B cell (primary cell): ENCODE measurements at regions not wholly inside any gene's neighbourhood (a gene's known extent, or its start where the extent isn't known, plus 50 kb on each side); places are given as distances from the start of the nearest gene placed in this dataset.

Source experiments
- ATAC-seq: fragments of 200-7000 bp; cut with Tn5 transposase; one replicate; pipeline ENCODE4 v1.10.0; 2021; ENCODE audit warnings: low read depth, mild to moderate bottlenecking, moderate number of reproducible peaks, moderate library complexity
- CTCF ChIA-PET: fragments of 350-600 bp; sonication (Branson Sonifier 250); formaldehyde crosslinking; loops from one replicate; lab custom pipeline; 2021; ENCODE audit warnings: antibody characterized with exemption, inconsistent platforms; lab: Charles Lee
- POLR2A ChIA-PET: fragments of 350-600 bp; sonication (Branson Sonifier 250); formaldehyde crosslinking; loops from one replicate; lab custom pipeline; 2021; ENCODE audit warnings: antibody characterized with exemption; lab: Charles Lee
- DNase-seq: peaks from one replicate; pipeline ENCODE4 v3.0.0; 2013
- H2AFZ ChIP-seq: 2 replicates; pipeline ENCODE4 v1.6.1; 2012; ENCODE audit warnings: mild to moderate bottlenecking, low read depth, low read length; ENCODE audit not compliant: insufficient read depth, poor library complexity, severe bottlenecking
- H3K27ac ChIP-seq, 2 donors: 1 replicate in 1 of 2; 2 replicates in 1 of 2; pipeline ENCODE4 v1.5.1; 2012 to 2013; ENCODE audit warnings: low read length in 2 of 2, mild to moderate bottlenecking in 2 of 2, moderate library complexity in 1 of 2
- H3K27me3 ChIP-seq, 4 experiments: fragments of 200-600 bp in 1 of 4; sonication (generic) in 1 of 4; replicated peaks in 1 of 4; 1 replicate in 2 of 4; 2 replicates in 2 of 4; pipeline versions ENCODE4 v1.6.1 to v1.7.0; 2013 to 2016; ENCODE audit warnings: low read length in 3 of 4, mild to moderate bottlenecking in 2 of 4, mixed read lengths in 1 of 4, moderate library complexity in 1 of 4; ENCODE audit not compliant: insufficient read depth in 4 of 4, control insufficient read depth in 3 of 4; ENCODE audit errors: control extremely low read depth in 1 of 4
- H3K36me3 ChIP-seq, 2 experiments: replicated peaks in 1 of 2; 1 replicate in 1 of 2; 2 replicates in 1 of 2; pipeline versions ENCODE4 v1.6.1 to v1.7.1; 2013; ENCODE audit warnings: low read length in 1 of 2; ENCODE audit not compliant: insufficient read depth in 2 of 2, control insufficient read depth in 1 of 2; ENCODE audit errors: control extremely low read depth in 1 of 2, extremely low read depth in 1 of 2
- H3K4me1 ChIP-seq, 2 donors: fragments of 200-600 bp in 1 of 2; sonication (generic) in 1 of 2; 1 replicate in 1 of 2; 2 replicates in 1 of 2; pipeline versions ENCODE4 v1.5.1 to v1.6.1; 2013 to 2017; ENCODE audit warnings: low read length in 2 of 2; ENCODE audit not compliant: control insufficient read depth in 2 of 2, insufficient read depth in 2 of 2
- H3K4me2 ChIP-seq: replicated peaks from 2 replicates; pipeline ENCODE3; 2012; ENCODE audit warnings: mild to moderate bottlenecking, low read depth, low read length; ENCODE audit not compliant: poor library complexity, severe bottlenecking
- H3K4me3 ChIP-seq, 5 experiments: fragments of 200-600 bp in 1 of 5; sonication (generic) in 1 of 5; 1 replicate in 3 of 5; 2 replicates in 2 of 5; pipeline versions ENCODE4 v1.5.1 to v1.7.0; 2011 to 2016; ENCODE audit warnings: low read length in 4 of 5, mild to moderate bottlenecking in 4 of 5, low read depth in 2 of 5, control low read depth in 1 of 5, moderate library complexity in 1 of 5; ENCODE audit not compliant: insufficient read depth in 1 of 5; ENCODE audit errors: control extremely low read depth in 1 of 5, extremely low read depth in 1 of 5
- H3K79me2 ChIP-seq: fragments of 200-600 bp; sonication (generic); one replicate; pipeline ENCODE4 v1.6.0; 2016; ENCODE audit warnings: low read length; ENCODE audit not compliant: control insufficient read depth, insufficient read depth
- H3K9ac ChIP-seq: fragments of 200-600 bp; sonication (generic); 2 replicates; pipeline ENCODE4 v1.6.1; 2017; ENCODE audit warnings: mild to moderate bottlenecking, low read length, moderate library complexity
- H3K9me3 ChIP-seq, 3 donors: one replicate each; pipeline versions ENCODE4 v1.6.1 to v1.7.1; 2013; ENCODE audit warnings: low read length in 2 of 3; ENCODE audit not compliant: control insufficient read depth in 2 of 3, insufficient read depth in 1 of 3; ENCODE audit errors: control extremely low read depth in 1 of 3
- H4K20me1 ChIP-seq: 2 replicates; pipeline ENCODE4 v1.6.0; 2012; ENCODE audit warnings: mild to moderate bottlenecking, low read length; ENCODE audit not compliant: insufficient read depth, control insufficient read depth, poor library complexity, severe bottlenecking
- H3K27ac Mint-ChIP-seq: one replicate; pipeline ENCODE4 v1.8.0; 2021; ENCODE audit warnings: mixed read lengths
- H3K27me3 Mint-ChIP-seq: one replicate; pipeline ENCODE4 v1.8.0; 2021; ENCODE audit warnings: mixed read lengths
- H3K4me1 Mint-ChIP-seq: one replicate; pipeline ENCODE4 v1.8.0; 2021; ENCODE audit warnings: mixed read lengths
- H3K4me3 Mint-ChIP-seq: one replicate; pipeline ENCODE4 v1.8.0; 2021; ENCODE audit warnings: mixed read lengths
- H3K9me3 Mint-ChIP-seq: one replicate; pipeline ENCODE4 v1.8.0; 2022; ENCODE audit warnings: mixed read lengths; ENCODE audit not compliant: insufficient read depth
- CTCF ChIP-seq: fragments of 200-600 bp; IDR thresholded peaks from one replicate; pipeline ENCODE4 v1.8.0; 2022; ENCODE audit warnings: antibody characterized with exemption, mild to moderate bottlenecking
- EZH2 ChIP-seq: IDR thresholded peaks from 2 replicates; pipeline ENCODE4 v1.6.1; 2012; ENCODE audit warnings: borderline replicate concordance, low read depth, mild to moderate bottlenecking, moderate library complexity, low read length; ENCODE audit not compliant: insufficient read depth, poor library complexity, severe bottlenecking
- WGBS: methylation state at CpG from one replicate; pipeline ENCODE4 v1.1.5; 2013; ENCODE audit warnings: missing lambda C conversion rate; ENCODE audit not compliant: insufficient coverage; 5-methylcytosine and 5-hydroxymethylcytosine counted together
- intact Hi-C: fragments of 100-400 bp; cut with micrococcal nuclease; formaldehyde crosslinking; loops from one replicate; pipeline ENCODE4 v1.10.0; 2022

- Histone ChIP-seq H3K9me3 (no peaks in the 10 kb centered on the region), H3K9ac (no peak overlapping the region), H3K27me3 (peaks cover 0 to 11% (median 1%) of the 10 kb centered on the region in 4 experiments), H3K4me1 (no peaks in the 10 kb centered on the region), H3K36me3 (no peaks in the 10 kb centered on the region), H3K4me2 (no peak overlapping the region), H4K20me1 (no peaks in the 10 kb centered on the region), H2AFZ (no peak overlapping the region), H3K79me2 (no peaks in the 10 kb centered on the region), H3K27ac (no peak overlapping the region), H3K4me3 (no peak overlapping the region)
- DNase-seq = no peak
- Mint-ChIP-seq H3K9me3 (no peaks in the 10 kb centered on the region), H3K4me3 (no peak overlapping the region), H3K27me3 (peaks cover 23% of the 10 kb centered on the region), H3K4me1 (no peaks in the 10 kb centered on the region), H3K27ac (no peak overlapping the region)
- POLR2A ChIA-PET = interaction anchor here (0.7 kb wide), 1 partner anchor 103 kb away, joined by 3 read pairs; no protein-coding TSS in a partner anchor
- intact Hi-C loops = no loop called here
- ATAC-seq = no peak
- 92% methylated on average over 2 of the region's 2 CpGs for WGBS
- CTCF ChIA-PET = no interaction called here
- TF ChIP-seq CTCF = no peak
- TF ChIP-seq EZH2 = no peak
Observed at GRCh38 chr12:75564398-75564797, 53.0 kb upstream of the KRR1 start.

DNA sequence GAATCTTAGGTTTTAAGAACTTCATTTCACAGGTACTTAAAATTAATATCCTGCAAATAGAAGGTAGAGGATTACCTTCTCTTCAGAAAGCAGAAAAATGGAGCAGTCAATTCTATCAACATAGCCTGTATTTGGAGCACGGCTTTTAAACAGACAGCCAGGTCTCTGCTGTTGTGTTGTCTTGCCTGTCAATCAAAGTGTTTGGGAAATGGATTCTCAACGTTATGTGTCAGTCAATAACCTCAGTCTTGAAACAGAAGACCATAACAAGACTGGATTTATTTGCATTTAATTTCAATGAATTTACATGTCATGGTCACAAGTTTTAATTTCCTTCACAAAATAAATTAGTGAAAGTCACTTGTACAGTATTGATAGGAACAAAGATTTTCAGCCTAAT lies 51.9 kb upstream of the KRR1 start:
- H3K4me3 Mint-ChIP-seq = no peak overlapping the region
- Histone ChIP-seq H3K36me3 (no peaks in the 10 kb centered on the region), H2AFZ (no peak overlapping the region), H3K4me2 (no peak overlapping the region), H3K4me1 (no peaks in the 10 kb centered on the region), H4K20me1 (no peaks in the 10 kb centered on the region), H3K9ac (no peak overlapping the region), H3K79me2 (no peaks in the 10 kb centered on the region), H3K4me3 (no peak overlapping the region), H3K27ac (no peak overlapping the region), H3K9me3 (no peaks in the 10 kb centered on the region), H3K27me3 (peaks cover 0 to 11% (median 1%) of the 10 kb centered on the region in 4 experiments)
- DNase-seq (no peak), ATAC-seq (no peak)
- no peak overlapping the region for H3K27ac Mint-ChIP-seq
- peaks cover 26% of the 10 kb centered on the region for H3K27me3 Mint-ChIP-seq
- ChIA-PET CTCF (no interaction called here), POLR2A (no interaction called here)
- TF ChIP-seq EZH2 (no peak), CTCF (no peak)
- H3K4me1 Mint-ChIP-seq = no peaks in the 10 kb centered on the region
- no peaks in the 10 kb centered on the region for H3K9me3 Mint-ChIP-seq
- no CpG with 5 or more reads among the region's 2 CpGs for WGBS
- intact Hi-C loops = no loop called here
